DND-41 (cell line): ENCODE measurements at regions not wholly inside any gene's neighbourhood (a gene's known extent, or its start where the extent isn't known, plus 50 kb on each side); places are given as distances from the start of the nearest gene placed in this dataset.

ENCODE experiments used
- ATAC-seq: fragments of 200-7000 bp; cut with Tn5 transposase; 3 replicates; pipeline ENCODE4 v1.9.1; 2021; ENCODE audit warnings: low read depth; ENCODE audit not compliant: insufficient read depth
- DNase-seq: peaks from one replicate; pipeline ENCODE4 v3.0.0-alpha.2; 2020
- H2AFZ ChIP-seq: 2 replicates; pipeline ENCODE4 v1.6.0; 2012; ENCODE audit warnings: low read depth, low read length
- H3K27ac ChIP-seq: 2 replicates; pipeline ENCODE4 v1.5.1; 2012; ENCODE audit warnings: low read length, inconsistent platforms
- H3K27me3 ChIP-seq: fragments of 200-600 bp; sonication (generic); 2 replicates; pipeline ENCODE4 v1.6.0; 2012; ENCODE audit warnings: low read length, mild to moderate bottlenecking, inconsistent platforms; ENCODE audit not compliant: insufficient read depth, poor library complexity
- H3K36me3 ChIP-seq: 2 replicates; pipeline ENCODE4 v1.5.1; 2012; ENCODE audit warnings: low read length, inconsistent platforms; ENCODE audit not compliant: insufficient read depth
- H3K4me1 ChIP-seq: 2 replicates; pipeline ENCODE4 v1.5.1; 2012; ENCODE audit warnings: mild to moderate bottlenecking, low read length; ENCODE audit not compliant: insufficient read depth
- H3K4me2 ChIP-seq: 2 replicates; pipeline ENCODE4 v1.6.0; 2012; ENCODE audit warnings: mild to moderate bottlenecking, moderate library complexity, low read length, inconsistent platforms; ENCODE audit not compliant: insufficient read depth
- H3K4me3 ChIP-seq, 2 experiments: fragments of 200-600 bp in 1 of 2; shearing (Covaris generic) in 1 of 2; 2 replicates each; pipeline ENCODE4 v1.5.1; 2012 to 2016; ENCODE audit warnings: inconsistent platforms in 2 of 2, low read length in 2 of 2, mild to moderate bottlenecking in 2 of 2, low read depth in 1 of 2, moderate library complexity in 1 of 2
- H3K79me2 ChIP-seq: 2 replicates; pipeline ENCODE4 v1.6.0; 2012; ENCODE audit warnings: low read length, inconsistent platforms; ENCODE audit not compliant: insufficient read depth
- H3K9ac ChIP-seq: 2 replicates; pipeline ENCODE4 v1.6.0; 2012; ENCODE audit warnings: low read depth, mild to moderate bottlenecking, inconsistent platforms, low read length, moderate library complexity
- H3K9me3 ChIP-seq: 2 replicates; pipeline ENCODE4 v1.5.1; 2012; ENCODE audit warnings: low read length, moderate library complexity, mild to moderate bottlenecking, inconsistent platforms; ENCODE audit not compliant: insufficient read depth, severe bottlenecking
- H4K20me1 ChIP-seq: 2 replicates; pipeline ENCODE4 v1.6.0; 2012; ENCODE audit warnings: low read length; ENCODE audit not compliant: insufficient read depth
- CTCF ChIP-seq: IDR thresholded peaks from 2 replicates; pipeline ENCODE4 v1.5.1; 2012; ENCODE audit warnings: borderline replicate concordance, low read length, moderate library complexity, mild to moderate bottlenecking; ENCODE audit not compliant: poor library complexity, severe bottlenecking; ENCODE audit errors: extremely low read depth
- EZH2 ChIP-seq: IDR thresholded peaks from 3 replicates; pipeline ENCODE4 v1.6.1; 2012; ENCODE audit warnings: borderline replicate concordance, low read depth, mild to moderate bottlenecking, moderate library complexity, low read length, inconsistent platforms; ENCODE audit not compliant: severe bottlenecking

GRCh38 chr6:104252276-104252675 lies 607.4 kb downstream of the HACE1 start:
- no peaks in the 10 kb centered on the region for H3K9me3 ChIP-seq
- H3K4me3 ChIP-seq = no peak overlapping the region
- no peaks in the 10 kb centered on the region for H3K36me3 ChIP-seq
- H3K79me2 ChIP-seq = no peaks in the 10 kb centered on the region
- H3K9ac ChIP-seq = no peak overlapping the region
- no peak overlapping the region for H3K27ac ChIP-seq
- ATAC-seq (no peak), DNase-seq (no peak)
- no peaks in the 10 kb centered on the region for H3K4me1 ChIP-seq
- no peak overlapping the region for H3K4me2 ChIP-seq
- H2AFZ ChIP-seq = no peak overlapping the region
- H3K27me3 ChIP-seq = peaks cover 3% of the 10 kb centered on the region
- H4K20me1 ChIP-seq = no peaks in the 10 kb centered on the region
- TF ChIP-seq CTCF (no peak), EZH2 (no peak)

- Histone ChIP-seq H3K79me2 (no peaks in the 10 kb centered on the region), H3K9ac (no peak overlapping the region), H3K4me3 (no peak overlapping the region), H3K9me3 (no peaks in the 10 kb centered on the region), H2AFZ (no peak overlapping the region), H3K36me3 (no peaks in the 10 kb centered on the region), H3K27ac (no peak overlapping the region), H3K4me1 (no peaks in the 10 kb centered on the region), H3K27me3 (peaks cover 3% of the 10 kb centered on the region), H4K20me1 (no peaks in the 10 kb centered on the region), H3K4me2 (no peak overlapping the region)
- DNase-seq (no peak), ATAC-seq (no peak)
- TF ChIP-seq CTCF (no peak), EZH2 (no peak)
These were observed 608.1 kb downstream of the HACE1 start for GRCh38 chr6:104251651-104252050.

GRCh38 chr6:104240865-104241264 lies 618.9 kb downstream of the HACE1 start:
- TF ChIP-seq EZH2 = no peak
- TF ChIP-seq CTCF = no peak
- no peak overlapping the region for H3K4me3 ChIP-seq
- ATAC-seq (no peak), DNase-seq (no peak)
- H3K9ac ChIP-seq = no peak overlapping the region
- no peak overlapping the region for H3K4me2 ChIP-seq
- H2AFZ ChIP-seq = no peak overlapping the region
- H3K9me3 ChIP-seq = no peaks in the 10 kb centered on the region
- H3K27ac ChIP-seq = no peak overlapping the region
- H3K4me1 ChIP-seq = no peaks in the 10 kb centered on the region
- no peaks in the 10 kb centered on the region for H3K27me3 ChIP-seq
- H4K20me1 ChIP-seq = no peaks in the 10 kb centered on the region
- no peaks in the 10 kb centered on the region for H3K79me2 ChIP-seq
- H3K36me3 ChIP-seq = no peaks in the 10 kb centered on the region

GRCh38 chr6:104239971-104240370 lies 619.7 kb downstream of the HACE1 start:
- no peak for TF ChIP-seq EZH2
- TF ChIP-seq CTCF = no peak

More at GRCh38 chr6:104239971-104240370, 619.7 kb downstream of the HACE1 start:
- no peaks in the 10 kb centered on the region for H3K4me1 ChIP-seq
- H3K27ac ChIP-seq = no peak overlapping the region
- H3K4me3 ChIP-seq = no peak overlapping the region
- H3K36me3 ChIP-seq = no peaks in the 10 kb centered on the region
- H3K79me2 ChIP-seq = no peaks in the 10 kb centered on the region
- no peaks in the 10 kb centered on the region for H4K20me1 ChIP-seq
- H2AFZ ChIP-seq = no peak overlapping the region
- H3K4me2 ChIP-seq = no peak overlapping the region
- H3K27me3 ChIP-seq = no peaks in the 10 kb centered on the region
- ATAC-seq = no peak
- H3K9ac ChIP-seq = no peak overlapping the region
- no peak for DNase-seq
- no peaks in the 10 kb centered on the region for H3K9me3 ChIP-seq
